Caco-2 (cell line): ENCODE measurements at regions not wholly inside any gene's neighbourhood (a gene's known extent, or its start where the extent isn't known, plus 50 kb on each side); places are given as distances from the start of the nearest gene placed in this dataset.

Source experiments
- BruUV-seq: library from RNA; stranded (reverse); fragments of 400-500 nt; replicated peaks from 2 replicates; lab custom pipeline; 2021; lab: Mats Ljungman, UMichigan
- CTCF ChIA-PET: fragments of 300-600 bp; sonication (Branson Sonifier 250); formaldehyde crosslinking; loops from one replicate; lab custom pipeline; 2022; ENCODE audit warnings: antibody characterized with exemption; lab: Charles Lee
- POLR2A ChIA-PET: fragments of 300-600 bp; sonication (Branson Sonifier 250); formaldehyde crosslinking; loops from one replicate; lab custom pipeline; 2022; ENCODE audit warnings: antibody characterized with exemption; lab: Charles Lee
- DNase-seq, 2 experiments: peaks; one replicate each; pipeline versions ENCODE4 v3.0.0 to v3.0.0-alpha.2; 2020 to 2022
- H3K27me3 ChIP-seq: replicated peaks from 2 replicates; pipeline ENCODE4 v1.6.0; 2011; ENCODE audit warnings: low read length; ENCODE audit not compliant: control insufficient read depth, insufficient read depth
- H3K36me3 ChIP-seq: 2 replicates; pipeline ENCODE4 v1.5.1; 2011; ENCODE audit warnings: low read length; ENCODE audit not compliant: control insufficient read depth, insufficient read depth
- H3K4me1 ChIP-seq: fragments of 250-450 bp; sonication (Bioruptor Pico); 2 replicates; pipeline ENCODE4 v1.5.1; 2020; ENCODE audit warnings: mild to moderate bottlenecking
- H3K4me3 ChIP-seq: 2 replicates; pipeline ENCODE4 v1.5.1; 2011; ENCODE audit warnings: low read depth, mild to moderate bottlenecking, control low read depth, low read length
- H3K9me3 ChIP-seq: fragments of 250-450 bp; sonication (Bioruptor Pico); 2 replicates; pipeline ENCODE4 v1.5.1; 2020; ENCODE audit warnings: mild to moderate bottlenecking, moderate library complexity
- H3K27ac Mint-ChIP-seq: one replicate; pipeline ENCODE4 v1.8.0; 2022; ENCODE audit warnings: mixed read lengths; ENCODE audit not compliant: unreplicated experiment
- H3K27me3 Mint-ChIP-seq: one replicate; pipeline ENCODE4 v1.8.0; 2022; ENCODE audit warnings: mixed read lengths; ENCODE audit not compliant: insufficient read depth, unreplicated experiment
- H3K36me3 Mint-ChIP-seq: one replicate; pipeline ENCODE4 v1.8.0; 2022; ENCODE audit warnings: mild to moderate bottlenecking, mixed read lengths; ENCODE audit not compliant: insufficient read depth, unreplicated experiment
- H3K4me1 Mint-ChIP-seq: one replicate; pipeline ENCODE4 v1.8.0; 2022; ENCODE audit warnings: low read depth, mixed read lengths; ENCODE audit not compliant: unreplicated experiment
- H3K4me3 Mint-ChIP-seq: one replicate; pipeline ENCODE4 v1.8.0; 2022; ENCODE audit warnings: mild to moderate bottlenecking, moderate library complexity, mixed read lengths; ENCODE audit not compliant: unreplicated experiment
- H3K9me3 Mint-ChIP-seq: one replicate; pipeline ENCODE4 v1.8.0; 2022; ENCODE audit warnings: mixed read lengths; ENCODE audit not compliant: unreplicated experiment
- CTCF ChIP-seq, 2 experiments: fragments of 200-600 bp in 1 of 2; IDR thresholded peaks; 1 replicate in 1 of 2; 2 replicates in 1 of 2; pipeline versions ENCODE4 v1.5.1 to v1.8.0; 2011 to 2022; ENCODE audit warnings: antibody characterized with exemption in 1 of 2, control low read depth in 1 of 2, inconsistent platforms in 1 of 2, low read depth in 1 of 2, low read length in 1 of 2, mild to moderate bottlenecking in 1 of 2, moderate library complexity in 1 of 2; ENCODE audit not compliant: insufficient read depth in 1 of 2, severe bottlenecking in 1 of 2, unreplicated experiment in 1 of 2
- intact Hi-C: fragments of 100-400 bp; cut with micrococcal nuclease; formaldehyde crosslinking; loops from one replicate; pipeline ENCODE4 v1.10.0; 2022; ENCODE audit not compliant: unreplicated experiment

- Mint-ChIP-seq H3K4me1 (no peaks in the 10 kb centered on the region), H3K4me3 (no peak overlapping the region), H3K27me3 (no peaks in the 10 kb centered on the region), H3K9me3 (no peaks in the 10 kb centered on the region), H3K27ac (no peak overlapping the region), H3K36me3 (no peaks in the 10 kb centered on the region)
- BruUV-seq: no TSS peak
- intact Hi-C loops: loop anchor here (1.0 to 5.0 kb wide), 4 partner anchors 42 to 476 kb away; no protein-coding TSS in a partner anchor
- no peaks in the 10 kb centered on the region; the same call in 1 of the 2 replicates for H3K27me3 ChIP-seq
- H3K36me3 ChIP-seq: no peaks in the 10 kb centered on the region
- POLR2A ChIA-PET: no interaction called here
- DNase-seq: no peak
- CTCF ChIA-PET: no interaction called here
- TF ChIP-seq CTCF (IDR thresholded peaks at IDR 0.05; ENCODE audit: insufficient read depth in 1 of 2, low read depth in 1 of 2, low read length in 1 of 2, severe bottlenecking in 1 of 2, unreplicated experiment in 1 of 2): peak; percentile 22 to 40
- 0 out of 2 replicates have a peak, but pooled peaks cover 2% of the 10 kb centered on the region for H3K9me3 ChIP-seq
- no peak overlapping the region for H3K4me3 ChIP-seq
- no peaks in the 10 kb centered on the region for H3K4me1 ChIP-seq
Observed at GRCh38 chr6:104483225-104483834, 376.4 kb downstream of the HACE1 start.

DNA sequence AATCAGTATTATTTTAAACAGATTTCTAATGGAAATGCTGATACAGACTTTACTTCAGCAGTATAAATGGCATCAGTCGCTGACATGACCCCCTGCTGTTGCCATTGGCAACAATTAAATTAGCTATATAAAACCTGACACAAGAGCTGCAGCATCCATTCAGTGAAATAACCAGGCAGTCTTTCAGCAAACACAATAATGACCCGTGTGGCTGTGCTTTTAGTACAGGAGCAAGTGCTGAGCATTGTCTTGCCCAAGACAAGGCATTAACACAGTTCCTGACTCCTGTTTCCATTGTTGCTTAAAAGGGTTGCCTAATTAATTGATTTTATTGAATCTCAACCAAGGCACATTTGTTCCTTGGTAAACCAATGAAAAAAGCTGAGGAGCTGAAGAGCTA is 382.1 kb downstream of the HACE1 start:
- Histone ChIP-seq H3K27me3 (no peaks in the 10 kb centered on the region), H3K9me3 (no peaks in the 10 kb centered on the region), H3K36me3 (no peaks in the 10 kb centered on the region), H3K4me1 (no peaks in the 10 kb centered on the region), H3K4me3 (no peak overlapping the region)
- Mint-ChIP-seq H3K27me3 (peaks cover 8% of the 10 kb centered on the region), H3K9me3 (no peaks in the 10 kb centered on the region), H3K4me1 (no peaks in the 10 kb centered on the region), H3K27ac (no peak overlapping the region), H3K4me3 (no peak overlapping the region), H3K36me3 (no peaks in the 10 kb centered on the region)
- POLR2A ChIA-PET: no interaction called here
- no peak for DNase-seq
- intact Hi-C loops: no loop called here
- no TSS peak for BruUV-seq
- CTCF ChIA-PET: no interaction called here
- TF ChIP-seq CTCF (IDR thresholded peaks at IDR 0.05; ENCODE audit: insufficient read depth in 1 of 2, low read depth in 1 of 2, low read length in 1 of 2, severe bottlenecking in 1 of 2, unreplicated experiment in 1 of 2): no peak

DNA sequence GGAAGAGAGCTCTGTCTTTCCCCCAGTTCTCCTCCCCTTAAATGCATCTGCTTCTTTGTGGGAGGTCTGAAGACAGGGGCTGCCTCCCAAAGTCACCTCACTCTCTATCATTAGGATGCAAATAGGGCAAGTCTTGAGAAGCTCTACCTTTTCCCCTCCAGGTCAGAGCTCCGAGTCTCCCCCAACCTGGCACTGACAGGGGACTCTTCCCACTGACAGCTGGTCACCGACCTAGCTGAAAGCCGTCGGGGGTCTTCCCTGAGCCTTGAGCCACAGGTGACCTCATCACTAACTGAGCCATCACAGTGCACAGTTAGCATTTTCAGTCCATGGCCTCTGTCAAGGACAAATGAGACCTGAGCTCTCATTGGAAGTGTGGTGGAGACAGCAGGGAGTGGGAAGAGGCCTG is 386.7 kb downstream of the HACE1 start:
- Mint-ChIP-seq H3K27me3 (peaks cover 8% of the 10 kb centered on the region), H3K4me1 (no peaks in the 10 kb centered on the region), H3K9me3 (no peaks in the 10 kb centered on the region), H3K36me3 (no peaks in the 10 kb centered on the region), H3K4me3 (no peak overlapping the region), H3K27ac (no peak overlapping the region)
- Histone ChIP-seq H3K9me3 (no peaks in the 10 kb centered on the region), H3K27me3 (no peaks in the 10 kb centered on the region), H3K4me3 (no peak overlapping the region), H3K4me1 (no peaks in the 10 kb centered on the region), H3K36me3 (no peaks in the 10 kb centered on the region)
- DNase-seq: no peak
- POLR2A ChIA-PET: no interaction called here
- no TSS peak for BruUV-seq
- intact Hi-C loops: no loop called here
- CTCF ChIA-PET: interaction anchor here (0.7 kb wide), 1 partner anchor 59 kb away, joined by 3 read pairs; no protein-coding TSS in a partner anchor
- no peak for TF ChIP-seq CTCF (IDR thresholded peaks at IDR 0.05; ENCODE audit: insufficient read depth in 1 of 2, low read depth in 1 of 2, low read length in 1 of 2, severe bottlenecking in 1 of 2, unreplicated experiment in 1 of 2)
